H1 (cell line): ENCODE measurements at regions not wholly inside any gene's neighbourhood (a gene's known extent, or its start where the extent isn't known, plus 50 kb on each side); places are given as distances from the start of the nearest gene placed in this dataset.

ENCODE experiments used
- CTCF ChIA-PET: fragments of 300-600 bp; sonication (Branson Sonifier 250); formaldehyde crosslinking; loops from one replicate; lab custom pipeline; 2021; ENCODE audit not compliant: partially characterized antibody; lab: Charles Lee
- POLR2A ChIA-PET: fragments of 300-600 bp; sonication (Branson Sonifier 250); formaldehyde crosslinking; loops from one replicate; lab custom pipeline; 2021; ENCODE audit warnings: inconsistent platforms; ENCODE audit not compliant: partially characterized antibody; lab: Charles Lee
- DNase-seq, 2 experiments: peaks; one replicate each; pipeline versions ENCODE4 v3.0.0 to v3.0.0-alpha.2; 2010 to 2022; ENCODE audit warnings: low spot score in 2 of 2, low read depth in 1 of 2, mixed read lengths in 1 of 2
- FAIRE-seq: peaks from 2 replicates; lab custom pipeline; 2011; peaks lifted over from hg19 to GRCh38; lab: Jason Lieb, UNC
- H2AFZ ChIP-seq: 2 replicates; pipeline ENCODE4 v1.8.1; 2012; ENCODE audit warnings: low read length, inconsistent platforms
- H2AK5ac ChIP-seq: 2 replicates; pipeline ENCODE4 v1.6.1; 2013; ENCODE audit warnings: low read depth, low read length
- H2BK120ac ChIP-seq: replicated peaks from 2 replicates; pipeline ENCODE3; 2013; ENCODE audit warnings: low read depth, low read length, inconsistent platforms
- H2BK12ac ChIP-seq: 2 replicates; pipeline ENCODE4 v1.6.1; 2013; ENCODE audit warnings: low read depth, low read length
- H2BK15ac ChIP-seq: 2 replicates; pipeline ENCODE4 v1.6.1; 2013; ENCODE audit warnings: low read length
- H2BK20ac ChIP-seq: 2 replicates; pipeline ENCODE4 v1.6.1; 2013; ENCODE audit warnings: low read length
- H2BK5ac ChIP-seq: 2 replicates; pipeline ENCODE4 v1.6.1; 2013; ENCODE audit warnings: low read depth, low read length
- H3K14ac ChIP-seq: 2 replicates; pipeline ENCODE4 v1.6.1; 2013; ENCODE audit warnings: inconsistent platforms; ENCODE audit not compliant: insufficient read length
- H3K18ac ChIP-seq: 2 replicates; pipeline ENCODE4 v1.6.1; 2013; ENCODE audit warnings: low read length; ENCODE audit errors: extremely low read depth
- H3K23ac ChIP-seq: 2 replicates; pipeline ENCODE4 v1.6.1; 2013; ENCODE audit warnings: inconsistent platforms; ENCODE audit not compliant: insufficient read length
- H3K23me2 ChIP-seq: 2 replicates; pipeline ENCODE4 v1.6.1; 2013; ENCODE audit warnings: low read depth, low read length
- H3K27ac ChIP-seq: 2 replicates; pipeline ENCODE4 v1.6.1; 2011; ENCODE audit warnings: low read depth, low read length, inconsistent platforms
- H3K27me3 ChIP-seq, 4 experiments: replicated peaks in 1 of 4; 1 replicate in 1 of 4; 2 replicates in 3 of 4; pipeline versions ENCODE4 v1.6.1 to v1.8.1; 2011 to 2013; ENCODE audit warnings: low read length in 3 of 4, mild to moderate bottlenecking in 3 of 4, inconsistent platforms in 2 of 4, mixed read lengths in 2 of 4, moderate library complexity in 1 of 4; ENCODE audit not compliant: control insufficient read depth in 3 of 4, insufficient read depth in 3 of 4; ENCODE audit errors: extremely low read depth in 1 of 4
- H3K36me3 ChIP-seq, 4 experiments: 2 replicates each; pipeline versions ENCODE4 v1.6.1 to v1.8.1; 2011 to 2013; ENCODE audit warnings: mild to moderate bottlenecking in 4 of 4, low read length in 3 of 4, moderate library complexity in 2 of 4, control low read depth in 1 of 4, inconsistent platforms in 1 of 4; ENCODE audit not compliant: insufficient read depth in 4 of 4, control insufficient read depth in 2 of 4
- H3K4ac ChIP-seq: replicated peaks from 2 replicates; pipeline ENCODE3; 2013; ENCODE audit warnings: low read length, low read depth, mixed read lengths, inconsistent platforms; ENCODE audit not compliant: insufficient read length
- H3K4me1 ChIP-seq, 4 experiments: replicated peaks in 1 of 4; 1 replicate in 1 of 4; 2 replicates in 3 of 4; pipeline versions ENCODE4 v1.6.1 to v1.8.1; 2011 to 2013; ENCODE audit warnings: low read length in 3 of 4, inconsistent platforms in 2 of 4, mixed read lengths in 1 of 4; ENCODE audit not compliant: insufficient read depth in 4 of 4, control insufficient read depth in 3 of 4
- H3K4me2 ChIP-seq, 2 experiments: 2 replicates each; pipeline versions ENCODE4 v1.6.1 to v1.8.1; 2011 to 2013; ENCODE audit warnings: low read depth in 2 of 2, low read length in 2 of 2, control low read depth in 1 of 2, inconsistent platforms in 1 of 2, mild to moderate bottlenecking in 1 of 2; ENCODE audit not compliant: insufficient read depth in 1 of 2
- H3K4me3 ChIP-seq, 4 experiments: fragments of 200-600, 300-600 bp in 1 of 4; sonication (generic), shearing (Covaris generic), sonication (Bioruptor Twin) in 1 of 4; 2 replicates each; pipeline versions ENCODE4 v1.5.1 to v1.8.1; 2011 to 2016; ENCODE audit warnings: low read length in 4 of 4, low read depth in 3 of 4, control low read depth in 2 of 4, inconsistent platforms in 2 of 4, mild to moderate bottlenecking in 2 of 4, mixed read lengths in 1 of 4, moderate library complexity in 1 of 4; ENCODE audit not compliant: insufficient read depth in 2 of 4; ENCODE audit errors: extremely low read depth in 1 of 4
- H3K56ac ChIP-seq: replicated peaks from 2 replicates; pipeline ENCODE3; 2013; ENCODE audit warnings: low read depth, mild to moderate bottlenecking, mixed read lengths, low read length, inconsistent platforms; ENCODE audit not compliant: insufficient read length
- H3K79me1 ChIP-seq: 2 replicates; pipeline ENCODE4 v1.6.1; 2013; ENCODE audit warnings: low read depth, low read length, control low read depth
- H3K79me2 ChIP-seq, 2 experiments: 2 replicates each; pipeline versions ENCODE4 v1.6.1 to v1.8.1; 2012 to 2013; ENCODE audit warnings: low read length in 2 of 2, mild to moderate bottlenecking in 2 of 2, inconsistent platforms in 1 of 2; ENCODE audit not compliant: insufficient read depth in 2 of 2, control insufficient read depth in 1 of 2
- H3K9ac ChIP-seq, 4 experiments: replicated peaks in 1 of 4; 1 replicate in 1 of 4; 2 replicates in 3 of 4; pipeline versions ENCODE4 v1.6.1 to v1.8.1; 2011 to 2013; ENCODE audit warnings: low read depth in 3 of 4, low read length in 3 of 4, control low read depth in 2 of 4, mild to moderate bottlenecking in 2 of 4, moderate library complexity in 2 of 4, inconsistent platforms in 1 of 4; ENCODE audit errors: extremely low read depth in 1 of 4
- H3K9me3 ChIP-seq, 2 experiments: 2 replicates each; pipeline versions ENCODE4 v1.6.1 to v1.8.1; 2012 to 2013; ENCODE audit warnings: mild to moderate bottlenecking in 2 of 2, moderate library complexity in 2 of 2, control low read depth in 1 of 2, inconsistent platforms in 1 of 2, low read depth in 1 of 2, low read length in 1 of 2, mixed read lengths in 1 of 2; ENCODE audit not compliant: insufficient read depth in 2 of 2
- H4K20me1 ChIP-seq, 2 experiments: replicated peaks in 1 of 2; 2 replicates each; pipeline versions ENCODE3 to v1.8.1; 2011 to 2013; ENCODE audit warnings: inconsistent platforms in 2 of 2, low read length in 2 of 2, mild to moderate bottlenecking in 1 of 2; ENCODE audit not compliant: insufficient read depth in 2 of 2, control insufficient read depth in 1 of 2
- H4K5ac ChIP-seq: 2 replicates; pipeline ENCODE4 v1.6.1; 2013; ENCODE audit warnings: low read length, low read depth, mixed read lengths, inconsistent platforms; ENCODE audit not compliant: insufficient read length
- H4K8ac ChIP-seq: 2 replicates; pipeline ENCODE4 v1.8.0; 2013; ENCODE audit warnings: mild to moderate bottlenecking, moderate library complexity, low read length, inconsistent platforms; ENCODE audit not compliant: insufficient read depth; ENCODE audit errors: extremely low read depth
- H4K91ac ChIP-seq: replicated peaks from 2 replicates; pipeline ENCODE3; 2013; ENCODE audit warnings: low read length, mixed read lengths, inconsistent platforms; ENCODE audit not compliant: insufficient read length
- RFX5 ChIP-seq: IDR thresholded peaks from 2 replicates; pipeline ENCODE4 v1.6.1; 2011; ENCODE audit warnings: low read depth, low read length, improper control_type of control experiment, borderline replicate concordance
- TEAD4 ChIP-seq: IDR thresholded peaks from 2 replicates; pipeline ENCODE4 v1.6.1; 2012; ENCODE audit warnings: low read depth, low read length, inconsistent platforms, mixed read lengths
- WGBS, 2 experiments: shearing (Covaris generic) in 1 of 2; methylation state at CpG; one replicate each; pipeline versions ENCODE4 v1.1.6 to v1.1.7; 2013 to 2015; ENCODE audit warnings: low lambda C conversion rate in 2 of 2, mixed read lengths in 2 of 2, inconsistent platforms in 1 of 2, low coverage in 1 of 2, missing lambda C conversion rate in 1 of 2; ENCODE audit not compliant: insufficient replicate concordance in 2 of 2, insufficient coverage in 1 of 2, insufficient read length in 1 of 2; ENCODE audit errors: extremely low coverage in 1 of 2, missing lambda C conversion rate in 1 of 2; 5-methylcytosine and 5-hydroxymethylcytosine counted together

GRCh38 chr7:109126404-109127050 lies 556.9 kb downstream of the DNAJB9 start:
- Histone ChIP-seq H3K4me2 (no peak overlapping the region), H2AFZ (no peak overlapping the region), H3K79me2 (no peaks in the 10 kb centered on the region), H3K56ac (no peak overlapping the region), H3K9ac (no peak overlapping the region), H3K4me3 (no peak overlapping the region; a peak in 1 of 8 replicates), H2BK5ac (no peak overlapping the region), H2BK15ac (no peak overlapping the region), H3K14ac (no peak overlapping the region), H3K27ac (no peak overlapping the region), H3K4ac (no peak overlapping the region), H3K27me3 (no peaks in the 10 kb centered on the region), H2AK5ac (no peak overlapping the region), H3K23ac (no peak overlapping the region), H4K8ac (no peak overlapping the region), H3K79me1 (no peaks in the 10 kb centered on the region), H3K36me3 (no peaks in the 10 kb centered on the region), H3K23me2 (no peaks in the 10 kb centered on the region), H3K18ac (no peak overlapping the region), H4K5ac (peak overlapping the region; percentile 9), H2BK120ac (no peak overlapping the region), H3K9me3 (no peaks in the 10 kb centered on the region), H4K91ac (no peak overlapping the region), H2BK20ac (no peak overlapping the region), H3K4me1 (peaks cover 0 to 17% (median 3%) of the 10 kb centered on the region in 4 experiments; a peak in 5 of 7 replicates), H2BK12ac (no peak overlapping the region), H4K20me1 (no peaks in the 10 kb centered on the region)
- WGBS, 2 experiments: 46% methylated on average over 2 of the region's 2 CpGs; no CpG with 5 or more reads in 1 of the 2 experiments
- TF ChIP-seq RFX5: no peak
- TF ChIP-seq TEAD4: 0 out of 2 replicates have a peak, but pooled peaks have one; percentile 10
- ChIA-PET POLR2A (no interaction called here), CTCF (no interaction called here)
- DNase-seq (peak in 1 of 2 experiments; percentile 19), FAIRE-seq (no peak)
